ENCODE measurements at regions not wholly inside any gene's neighbourhood (a gene's known extent, or its start where the extent isn't known, plus 50 kb on each side); places are given as distances from the start of the nearest gene placed in this dataset.
A peak's percentile ranks its signal among the peaks of the same experiment; 100 is the strongest.

DNA sequence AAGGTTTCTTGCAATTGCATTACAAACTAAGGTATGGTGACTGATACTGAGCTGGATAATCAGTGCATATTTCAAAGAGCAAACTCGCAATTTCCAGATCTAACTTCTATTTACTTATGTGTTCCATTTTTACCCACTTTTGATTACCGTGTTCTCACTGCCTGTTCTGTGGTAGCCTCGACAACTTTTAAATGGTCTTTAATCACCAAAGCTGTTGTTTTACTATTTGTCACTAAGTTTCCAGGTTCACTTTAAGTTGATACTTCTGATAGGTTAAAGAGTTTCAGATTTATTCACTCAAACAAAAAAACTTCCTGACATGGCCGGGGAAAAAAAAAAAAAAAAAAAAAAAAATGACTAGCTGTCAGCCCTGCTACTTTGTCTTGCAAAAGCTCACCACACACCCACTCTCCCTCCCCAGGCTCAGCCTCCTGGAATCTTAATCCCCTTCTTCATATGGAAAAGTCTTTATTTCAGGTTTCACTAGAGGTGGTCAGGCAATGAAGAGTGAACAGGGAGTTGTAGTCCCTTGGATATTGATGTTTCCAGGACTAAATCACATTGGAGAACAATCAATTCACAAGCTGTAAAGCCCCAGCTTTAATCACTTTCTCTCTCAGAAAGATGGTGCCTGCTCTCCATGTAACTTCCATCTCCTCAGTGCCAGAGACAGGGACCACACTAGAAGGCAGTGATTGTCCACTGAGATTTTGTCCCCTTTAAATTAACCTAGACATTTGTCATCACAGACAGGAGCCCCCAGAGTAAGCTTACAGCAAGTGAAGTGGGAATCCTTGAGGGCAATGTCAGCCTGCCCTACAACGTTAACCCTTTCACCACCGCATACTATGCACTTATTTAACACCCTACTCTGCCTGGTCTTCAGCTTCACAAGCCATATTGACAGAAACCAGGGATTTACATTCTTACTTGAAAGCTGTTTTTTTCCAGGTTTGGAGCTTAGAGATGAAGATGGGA is 749.1 kb upstream of the SORCS1 start:
- CTCF ChIA-PET = no interaction called here
- H3K9me3 Mint-ChIP-seq (ENCODE audit: unreplicated experiment) = no peaks in the 10 kb centered on the region

GRCh38 chr10:107901076-107901475 is 736.6 kb upstream of the SORCS1 start:
- no TSS peak for BruUV-seq (replicated peaks)
- TF ChIP-seq, protein P1, sequence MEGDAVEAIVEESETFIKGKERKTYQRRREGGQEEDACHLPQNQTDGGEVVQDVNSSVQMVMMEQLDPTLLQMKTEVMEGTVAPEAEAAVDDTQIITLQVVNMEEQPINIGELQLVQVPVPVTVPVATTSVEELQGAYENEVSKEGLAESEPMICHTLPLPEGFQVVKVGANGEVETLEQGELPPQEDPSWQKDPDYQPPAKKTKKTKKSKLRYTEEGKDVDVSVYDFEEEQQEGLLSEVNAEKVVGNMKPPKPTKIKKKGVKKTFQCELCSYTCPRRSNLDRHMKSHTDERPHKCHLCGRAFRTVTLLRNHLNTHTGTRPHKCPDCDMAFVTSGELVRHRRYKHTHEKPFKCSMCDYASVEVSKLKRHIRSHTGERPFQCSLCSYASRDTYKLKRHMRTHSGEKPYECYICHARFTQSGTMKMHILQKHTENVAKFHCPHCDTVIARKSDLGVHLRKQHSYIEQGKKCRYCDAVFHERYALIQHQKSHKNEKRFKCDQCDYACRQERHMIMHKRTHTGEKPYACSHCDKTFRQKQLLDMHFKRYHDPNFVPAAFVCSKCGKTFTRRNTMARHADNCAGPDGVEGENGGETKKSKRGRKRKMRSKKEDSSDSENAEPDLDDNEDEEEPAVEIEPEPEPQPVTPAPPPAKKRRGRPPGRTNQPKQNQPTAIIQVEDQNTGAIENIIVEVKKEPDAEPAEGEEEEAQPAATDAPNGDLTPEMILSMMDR (IDR thresholded peaks at IDR 0.05; ENCODE audit: insufficient read depth in 1 of 2, low read depth in 1 of 2, low read length in 1 of 2, severe bottlenecking in 1 of 2, unreplicated experiment in 1 of 2) = no peak
- no peak overlapping the region for H3K4me3 Mint-ChIP-seq (ENCODE audit: unreplicated experiment)
- POLR2A ChIA-PET = no interaction called here
- Histone ChIP-seq H3K9me3 (no peaks in the 10 kb centered on the region), H3K4me3 (ENCODE audit: low read depth, low read length) (no peak overlapping the region), H3K4me1 (no peaks in the 10 kb centered on the region), H3K36me3 (ENCODE audit: control insufficient read depth, insufficient read depth, low read length) (no peaks in the 10 kb centered on the region), H3K27me3 (replicated peaks; ENCODE audit: control insufficient read depth, insufficient read depth, low read length) (no peaks in the 10 kb centered on the region)
- no peaks in the 10 kb centered on the region for H3K36me3 Mint-ChIP-seq (ENCODE audit: insufficient read depth, unreplicated experiment)
- intact Hi-C loops (cut with micrococcal nuclease; ENCODE audit: unreplicated experiment) = no loop called here
- H3K4me1 Mint-ChIP-seq (ENCODE audit: low read depth, unreplicated experiment) = no peaks in the 10 kb centered on the region
- CTCF ChIA-PET = no interaction called here
- DNase-seq = no peak
- H3K9me3 Mint-ChIP-seq (ENCODE audit: unreplicated experiment) = no peaks in the 10 kb centered on the region
- H3K27me3 Mint-ChIP-seq (ENCODE audit: insufficient read depth, unreplicated experiment) = no peaks in the 10 kb centered on the region
- no peak overlapping the region for H3K27ac Mint-ChIP-seq (ENCODE audit: unreplicated experiment)

More for the DNA sequence above, 749.1 kb upstream of the SORCS1 start:
- H3K4me1 ChIP-seq = no peaks in the 10 kb centered on the region
- H3K4me3 Mint-ChIP-seq (ENCODE audit: unreplicated experiment) = peak overlapping the region; percentile 62
- H3K9me3 ChIP-seq = no peaks in the 10 kb centered on the region
- no peak for DNase-seq
- no peaks in the 10 kb centered on the region for H3K36me3 Mint-ChIP-seq (ENCODE audit: insufficient read depth, unreplicated experiment)
- BruUV-seq (replicated peaks) = no TSS peak
- no peak overlapping the region for H3K4me3 ChIP-seq (ENCODE audit: low read depth, low read length)
- H3K27me3 Mint-ChIP-seq (ENCODE audit: insufficient read depth, unreplicated experiment) = peaks cover 12% of the 10 kb centered on the region
- peaks cover 2% of the 10 kb centered on the region; the same call in 1 of the 2 replicates for H3K27me3 ChIP-seq (replicated peaks; ENCODE audit: control insufficient read depth, insufficient read depth, low read length)
- H3K4me1 Mint-ChIP-seq (ENCODE audit: low read depth, unreplicated experiment) = no peaks in the 10 kb centered on the region
- intact Hi-C loops (cut with micrococcal nuclease; ENCODE audit: unreplicated experiment) = no loop called here
- POLR2A ChIA-PET = no interaction called here
- no peaks in the 10 kb centered on the region for H3K36me3 ChIP-seq (ENCODE audit: control insufficient read depth, insufficient read depth, low read length)
- H3K27ac Mint-ChIP-seq (ENCODE audit: unreplicated experiment) = no peak overlapping the region
- TF ChIP-seq, protein P1 (IDR thresholded peaks at IDR 0.05; ENCODE audit: insufficient read depth in 1 of 2, low read depth in 1 of 2, low read length in 1 of 2, severe bottlenecking in 1 of 2, unreplicated experiment in 1 of 2) = no peak

DNA sequence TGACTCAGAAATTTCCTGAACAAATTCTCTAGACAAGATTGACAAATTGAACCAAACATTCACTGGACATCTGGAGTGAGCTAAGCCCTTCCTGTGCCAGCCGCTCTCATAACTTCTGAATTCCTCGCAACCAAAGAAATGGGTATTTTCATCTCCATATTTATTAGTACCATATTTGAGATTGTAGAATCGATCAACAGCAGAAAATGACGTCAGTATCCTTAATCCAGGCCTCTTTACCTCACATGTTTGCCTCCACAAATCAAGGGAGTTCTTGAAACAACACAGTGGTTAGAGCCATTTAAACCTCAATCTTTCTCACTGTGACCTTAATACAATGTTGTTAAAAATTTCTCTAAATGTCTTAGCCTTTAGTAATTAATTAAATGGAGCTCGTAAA is 735.6 kb upstream of the SORCS1 start:
- TF ChIP-seq, protein P1 (IDR thresholded peaks at IDR 0.05; ENCODE audit: insufficient read depth in 1 of 2, low read depth in 1 of 2, low read length in 1 of 2, severe bottlenecking in 1 of 2, unreplicated experiment in 1 of 2) = no peak
- Histone ChIP-seq H3K27me3 (replicated peaks; ENCODE audit: control insufficient read depth, insufficient read depth, low read length) (no peaks in the 10 kb centered on the region), H3K9me3 (no peaks in the 10 kb centered on the region), H3K4me1 (no peaks in the 10 kb centered on the region), H3K36me3 (ENCODE audit: control insufficient read depth, insufficient read depth, low read length) (no peaks in the 10 kb centered on the region), H3K4me3 (ENCODE audit: low read depth, low read length) (no peak overlapping the region)
- BruUV-seq (replicated peaks) = no TSS peak
- Mint-ChIP-seq H3K9me3 (ENCODE audit: unreplicated experiment) (no peaks in the 10 kb centered on the region), H3K27me3 (ENCODE audit: insufficient read depth, unreplicated experiment) (peaks cover 2% of the 10 kb centered on the region), H3K36me3 (ENCODE audit: insufficient read depth, unreplicated experiment) (no peaks in the 10 kb centered on the region), H3K4me3 (ENCODE audit: unreplicated experiment) (no peak overlapping the region), H3K27ac (ENCODE audit: unreplicated experiment) (no peak overlapping the region), H3K4me1 (ENCODE audit: low read depth, unreplicated experiment) (no peaks in the 10 kb centered on the region)
- DNase-seq = no peak
- ChIA-PET POLR2A (no interaction called here), CTCF (no interaction called here)
- intact Hi-C loops (cut with micrococcal nuclease; ENCODE audit: unreplicated experiment) = no loop called here
